ENCODE measurements at regions not wholly inside any gene's neighbourhood (a gene's known extent, or its start where the extent isn't known, plus 50 kb on each side); places are given as distances from the start of the nearest gene placed in this dataset.

DNA sequence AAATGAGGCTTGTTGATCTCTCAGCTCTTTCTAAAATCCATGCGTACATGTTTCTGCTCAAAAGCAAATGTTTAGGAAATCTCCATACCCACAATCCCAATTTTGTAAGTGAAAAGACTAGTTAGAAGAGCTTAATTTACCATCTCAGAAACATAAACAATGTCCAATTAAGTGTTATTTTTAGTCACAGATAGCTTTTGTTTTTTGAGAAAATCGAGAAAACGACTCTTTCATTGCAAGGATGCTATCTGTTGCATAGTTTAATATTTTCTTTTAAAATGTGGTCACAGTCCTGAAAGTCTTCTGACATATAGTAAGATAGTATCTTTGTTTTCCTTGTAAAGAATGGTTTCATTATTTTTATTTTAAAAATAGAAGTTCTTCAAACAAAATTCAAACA lies 338.0 kb upstream of the DAB2 start:
- TF ChIP-seq POLR2A (IDR thresholded peaks at IDR 0.05), result no peak
- TF ChIP-seq, protein P1, sequence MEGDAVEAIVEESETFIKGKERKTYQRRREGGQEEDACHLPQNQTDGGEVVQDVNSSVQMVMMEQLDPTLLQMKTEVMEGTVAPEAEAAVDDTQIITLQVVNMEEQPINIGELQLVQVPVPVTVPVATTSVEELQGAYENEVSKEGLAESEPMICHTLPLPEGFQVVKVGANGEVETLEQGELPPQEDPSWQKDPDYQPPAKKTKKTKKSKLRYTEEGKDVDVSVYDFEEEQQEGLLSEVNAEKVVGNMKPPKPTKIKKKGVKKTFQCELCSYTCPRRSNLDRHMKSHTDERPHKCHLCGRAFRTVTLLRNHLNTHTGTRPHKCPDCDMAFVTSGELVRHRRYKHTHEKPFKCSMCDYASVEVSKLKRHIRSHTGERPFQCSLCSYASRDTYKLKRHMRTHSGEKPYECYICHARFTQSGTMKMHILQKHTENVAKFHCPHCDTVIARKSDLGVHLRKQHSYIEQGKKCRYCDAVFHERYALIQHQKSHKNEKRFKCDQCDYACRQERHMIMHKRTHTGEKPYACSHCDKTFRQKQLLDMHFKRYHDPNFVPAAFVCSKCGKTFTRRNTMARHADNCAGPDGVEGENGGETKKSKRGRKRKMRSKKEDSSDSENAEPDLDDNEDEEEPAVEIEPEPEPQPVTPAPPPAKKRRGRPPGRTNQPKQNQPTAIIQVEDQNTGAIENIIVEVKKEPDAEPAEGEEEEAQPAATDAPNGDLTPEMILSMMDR (IDR thresholded peaks at IDR 0.05), result no peak

Measured in testis (tissue), 2 donors.